GM12873 (cell line): ENCODE measurements at regions not wholly inside any gene's neighbourhood (a gene's known extent, or its start where the extent isn't known, plus 50 kb on each side); places are given as distances from the start of the nearest gene placed in this dataset.

Experiments
- CTCF ChIP-seq: IDR thresholded peaks from 2 replicates; pipeline ENCODE4 v1.5.1; 2012; ENCODE audit warnings: low read depth, mild to moderate bottlenecking, moderate library complexity, low read length, control low read depth; ENCODE audit not compliant: insufficient read depth; ENCODE audit errors: missing control alignments

GRCh38 chr16:85515319-85515745 is 97.8 kb upstream of the GSE1 start:
- no peak for TF ChIP-seq CTCF

GRCh38 chr16:85515830-85516397 is 97.2 kb upstream of the GSE1 start:
- no peak for TF ChIP-seq CTCF

GRCh38 chr16:85517154-85517553 is 96.0 kb upstream of the GSE1 start:
- no peak for TF ChIP-seq CTCF

GRCh38 chr16:85517563-85518179 is 95.5 kb upstream of the GSE1 start:
- TF ChIP-seq CTCF, result no peak

GRCh38 chr16:85518398-85519049 is 94.6 kb upstream of the GSE1 start:
- TF ChIP-seq CTCF, result no peak

GRCh38 chr16:85519540-85520231 is 93.4 kb upstream of the GSE1 start:
- TF ChIP-seq CTCF, result no peak

GRCh38 chr16:85520853-85521521 is 92.1 kb upstream of the GSE1 start:
- no peak for TF ChIP-seq CTCF
